ENCODE measurements at regions not wholly inside any gene's neighbourhood (a gene's known extent, or its start where the extent isn't known, plus 50 kb on each side); places are given as distances from the start of the nearest gene placed in this dataset.

- TF ChIP-seq CTCF (IDR thresholded peaks at IDR 0.05): no peak
- no peak for TF ChIP-seq POLR2AphosphoS5 (IDR thresholded peaks at IDR 0.05; ENCODE audit: low read depth, low read length)
- no peak for TF ChIP-seq TCF7L2 (IDR thresholded peaks at IDR 0.05; ENCODE audit: low read depth, low read length)
These were observed 132.9 kb downstream of the CHST1 start for GRCh38 chr11:45532546-45532945.

Measured in Panc1 (cell line).